Right lobe of liver (tissue), 6 donors: ENCODE measurements at regions not wholly inside any gene's neighbourhood (a gene's known extent, or its start where the extent isn't known, plus 50 kb on each side); places are given as distances from the start of the nearest gene placed in this dataset.
"Not testable (repeated sequence)": the region's sequence is repeated elsewhere in the genome, so short reads cannot be mapped to it uniquely, and the experiment has no call there.

Experiments
- ATAC-seq, 4 donors: fragments of 200-7000 bp; cut with Tn5 transposase; one replicate each; pipeline ENCODE4 v1.9.1; 2020; ENCODE audit warnings: mild to moderate bottlenecking in 4 of 4, moderate library complexity in 4 of 4
- DNase-seq, 3 donors: peaks; one replicate each; pipeline ENCODE4 v3.0.0-alpha.2; 2020
- H3K27ac ChIP-seq, 3 donors: fragments of 200-600 bp; one replicate each; pipeline ENCODE4 v1.8.0; 2022
- H3K27me3 ChIP-seq, 2 donors: fragments of 200-600 bp; one replicate each; pipeline ENCODE4 v1.8.0; 2022
- H3K36me3 ChIP-seq, 4 donors: fragments of 200-600 bp; sonication (generic) in 1 of 4; one replicate each; pipeline versions ENCODE4 v1.5.1 to v1.8.0; 2017 to 2022; ENCODE audit warnings: control low read depth in 1 of 4
- H3K4me1 ChIP-seq, 4 donors: fragments of 200-600 bp; sonication (generic) in 1 of 4; one replicate each; pipeline versions ENCODE4 v1.5.1 to v1.8.0; 2017 to 2022; ENCODE audit warnings: control low read depth in 1 of 4
- H3K4me3 ChIP-seq, 3 donors: fragments of 200-600 bp; one replicate each; pipeline ENCODE4 v1.8.0; 2022
- H3K9me3 ChIP-seq, 4 donors: fragments of 200-600 bp; sonication (generic) in 1 of 4; one replicate each; pipeline versions ENCODE4 v1.5.1 to v1.8.0; 2017 to 2022; ENCODE audit warnings: control low read depth in 1 of 4
- CTCF ChIP-seq, 4 donors: fragments of 200-600 bp in 3 of 4; fragments of 450-650 bp in 1 of 4; IDR thresholded peaks; one replicate each; pipeline versions ENCODE4 v1.5.1 to v1.8.0; 2016 to 2022; ENCODE audit warnings: antibody characterized with exemption in 4 of 4, mild to moderate bottlenecking in 2 of 4
- POLR2A ChIP-seq: fragments of 450-650 bp; IDR thresholded peaks from one replicate; pipeline ENCODE4 v1.6.1; 2017; ENCODE audit warnings: antibody characterized with exemption, mild to moderate bottlenecking
- WGBS: methylation state at CpG from one replicate; pipeline ENCODE4 v1.1.6; 2018; ENCODE audit warnings: low coverage, low lambda C conversion rate; ENCODE audit not compliant: insufficient coverage; ENCODE audit errors: missing lambda C conversion rate; 5-methylcytosine and 5-hydroxymethylcytosine counted together
- intact Hi-C, 2 donors: fragments of 100-400 bp; cut with DNase I; formaldehyde crosslinking; loops; one replicate each; pipeline versions ENCODE4 v1.11.2 to v1.14.1; 2022
- donor health status: DM: no; HTN: yes; CAD: no.
- donor health status: DM: no; HTN: no; CAD: no.
- donor health status: DM: no; HTN: no; CAD: no.
- donor health status: DM: no; HTN: yes; CAD: no.
- donor health status: DM: no; HTN: yes; CAD: no.

DNA sequence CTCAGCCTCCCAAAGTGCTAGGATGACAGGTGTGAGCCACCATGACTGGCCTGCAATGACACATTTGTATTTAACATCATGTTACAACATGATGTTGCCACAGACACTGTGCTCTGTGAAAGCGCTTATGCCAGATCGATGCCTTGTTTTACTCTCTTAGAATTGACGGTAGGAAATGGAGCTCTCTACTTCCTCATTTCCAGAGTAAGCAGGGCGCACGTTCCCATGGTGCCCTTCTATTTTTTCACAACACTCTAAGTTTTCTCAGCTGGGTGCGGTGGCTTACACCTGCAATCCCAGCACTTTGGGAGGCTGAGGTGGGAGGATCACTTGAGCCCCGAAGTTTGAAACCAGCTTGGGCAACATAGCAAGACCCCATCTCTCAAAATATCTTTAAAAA is 60.7 kb upstream of the DHRSX start:
- intact Hi-C loops, result no loop called here
- Histone ChIP-seq H3K27me3 (no peaks in the 10 kb centered on the region), H3K9me3 (no peaks in the 10 kb centered on the region), H3K27ac (no peak overlapping the region), H3K4me1 (no peaks in the 10 kb centered on the region), H3K36me3 (no peaks in the 10 kb centered on the region), H3K4me3 (no peak overlapping the region)
- ATAC-seq (no peak), DNase-seq (no peak)
- 63% methylated on average over 7 of the region's 7 CpGs for WGBS
- TF ChIP-seq POLR2A (no peak), CTCF (IDR thresholded peaks at IDR 0.05) (no peak)

DNA sequence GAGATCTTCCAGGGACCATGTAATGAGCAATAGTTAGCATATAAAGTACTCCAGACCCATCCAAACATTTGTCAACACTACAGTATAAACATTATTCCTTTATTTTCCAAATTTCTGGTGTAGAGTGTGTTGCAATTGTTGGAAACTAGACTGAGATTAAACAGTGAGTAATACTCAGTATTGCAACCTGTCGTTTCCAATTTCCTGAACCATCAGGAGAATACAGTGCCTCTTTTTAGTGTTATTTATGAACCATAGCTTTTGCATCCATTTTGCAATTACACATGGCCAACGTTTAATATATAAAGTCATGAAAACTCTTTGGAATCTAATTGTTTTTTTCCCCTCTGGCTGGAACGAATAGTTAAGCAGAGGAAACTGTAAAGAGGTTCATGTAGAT is 58.3 kb upstream of the DHRSX start:
- DNase-seq (no peak), ATAC-seq (peak in 1 of 4 donors; percentile 65)
- no peak for TF ChIP-seq POLR2A
- TF ChIP-seq CTCF (IDR thresholded peaks at IDR 0.05), result no peak
- Histone ChIP-seq H3K27me3 (no peaks in the 10 kb centered on the region), H3K4me1 (no peaks in the 10 kb centered on the region), H3K36me3 (no peaks in the 10 kb centered on the region), H3K9me3 (no peaks in the 10 kb centered on the region), H3K4me3 (no peak overlapping the region), H3K27ac (no peak overlapping the region)
- 27% methylated on average over 3 of the region's 3 CpGs for WGBS
- intact Hi-C loops, result no loop called here

- TF ChIP-seq CTCF (IDR thresholded peaks at IDR 0.05) (no peak), POLR2A (no peak)
- ATAC-seq (no peak), DNase-seq (no peak)
- no peak overlapping the region for H3K27ac ChIP-seq
- H3K4me3 ChIP-seq, result no peak overlapping the region
- H3K27me3 ChIP-seq, result no peaks in the 10 kb centered on the region
- H3K36me3 ChIP-seq, result no peaks in the 10 kb centered on the region
- intact Hi-C loops, result no loop called here
- H3K4me1 ChIP-seq, result no peaks in the 10 kb centered on the region
- 75% methylated on average over 1 of the region's 1 CpG for WGBS
- no peaks in the 10 kb centered on the region for H3K9me3 ChIP-seq
Observed at GRCh38 chrX:2554891-2555290, 54.1 kb upstream of the DHRSX start.

- H3K9me3 ChIP-seq, H3K27ac ChIP-seq, H3K36me3 ChIP-seq, H3K4me3 ChIP-seq, ATAC-seq, H3K27me3 ChIP-seq, DNase-seq, intact Hi-C loops, H3K4me1 ChIP-seq: not testable (repeated sequence)
- 49% methylated on average over 5 of the region's 6 CpGs for WGBS
Observed at GRCh38 chrX:2554066-2554465, 53.3 kb upstream of the DHRSX start.

GRCh38 chrX:2552621-2553201 is 51.9 kb upstream of the DHRSX start:
- Histone ChIP-seq H3K36me3 (no peaks in the 10 kb centered on the region), H3K27me3 (no peaks in the 10 kb centered on the region), H3K27ac (no peak overlapping the region), H3K4me3 (no peak overlapping the region), H3K4me1 (no peaks in the 10 kb centered on the region), H3K9me3 (no peaks in the 10 kb centered on the region)
- TF ChIP-seq POLR2A (no peak), CTCF (IDR thresholded peaks at IDR 0.05) (no peak)
- no peak for ATAC-seq
- WGBS, result 49% methylated on average over 7 of the region's 7 CpGs
- no peak for DNase-seq
- intact Hi-C loops, result no loop called here
